ENCODE measurements at regions not wholly inside any gene's neighbourhood (a gene's known extent, or its start where the extent isn't known, plus 50 kb on each side); places are given as distances from the start of the nearest gene placed in this dataset.

- DNase-seq, result no peak
Measured at GRCh38 chr15:93249623-93250022, 160.6 kb upstream of the RGMA start.

GRCh38 chr15:93247466-93248121, 158.6 kb upstream of the RGMA start:
- DNase-seq, result no peak

GRCh38 chr15:93246266-93247242, 157.5 kb upstream of the RGMA start:
- no peak for DNase-seq

- DNase-seq, result no peak
Measured at GRCh38 chr15:93245661-93246042, 156.6 kb upstream of the RGMA start.

- DNase-seq, result no peak
Measured at GRCh38 chr15:93244696-93245660, 156.0 kb upstream of the RGMA start.

GRCh38 chr15:93243573-93243972, 154.6 kb upstream of the RGMA start:
- DNase-seq, result no peak

GRCh38 chr15:93241696-93242585, 152.9 kb upstream of the RGMA start:
- no peak for DNase-seq

- no peak for DNase-seq
Measured at GRCh38 chr15:93239993-93240392, 151.0 kb upstream of the RGMA start.

- no peak for DNase-seq
Measured at GRCh38 chr15:93239591-93239990, 150.6 kb upstream of the RGMA start.

GRCh38 chr15:93238641-93239040, 149.6 kb upstream of the RGMA start:
- DNase-seq, result no peak

GRCh38 chr15:93235926-93236780, 147.1 kb upstream of the RGMA start:
- no peak for DNase-seq

GRCh38 chr15:93235269-93235668, 146.3 kb upstream of the RGMA start:
- no peak for DNase-seq

- DNase-seq, result no peak
Measured at GRCh38 chr15:93233710-93234109, 144.7 kb upstream of the RGMA start.

GRCh38 chr15:93232845-93233244, 143.8 kb upstream of the RGMA start:
- no peak for DNase-seq

GRCh38 chr15:93231994-93232393, 143.0 kb upstream of the RGMA start:
- DNase-seq, result no peak

GRCh38 chr15:93231261-93231925, 142.4 kb upstream of the RGMA start:
- DNase-seq, result no peak

- DNase-seq, result no peak
Measured at GRCh38 chr15:93228546-93228945, 139.5 kb upstream of the RGMA start.

GRCh38 chr15:93223803-93224202, 134.8 kb upstream of the RGMA start:
- no peak for DNase-seq

- DNase-seq, result no peak
Measured at GRCh38 chr15:93221759-93222158, 132.7 kb upstream of the RGMA start.

GRCh38 chr15:93219859-93220420, 130.9 kb upstream of the RGMA start:
- no peak for DNase-seq

Data from GOT3 (cell line).